Putamen (tissue), 1 donor: ENCODE measurements at regions not wholly inside any gene's neighbourhood (a gene's known extent, or its start where the extent isn't known, plus 50 kb on each side); places are given as distances from the start of the nearest gene placed in this dataset.
A peak's percentile ranks its signal among the peaks of the same experiment; 100 is the strongest.

ENCODE experiments used
- DNase-seq: peaks from one replicate; pipeline ENCODE4 v3.0.0-alpha.2; 2016; ENCODE audit warnings: low spot score

- DNase-seq, result no peak
Observed at GRCh38 chr3:113096188-113096892, 105.6 kb downstream of the GTPBP8 start.

GRCh38 chr3:113097960-113098447 is 107.2 kb downstream of the GTPBP8 start:
- DNase-seq, result no peak

- no peak for DNase-seq
Observed at GRCh38 chr3:113100063-113100462, 109.3 kb downstream of the GTPBP8 start.

- no peak for DNase-seq
Observed at GRCh38 chr3:113103588-113103987, 107.8 kb upstream of the BOC start.

GRCh38 chr3:113104357-113105092 is 106.8 kb upstream of the BOC start:
- DNase-seq, result no peak

GRCh38 chr3:113105093-113105449 is 106.3 kb upstream of the BOC start:
- DNase-seq, result peak; percentile 50

GRCh38 chr3:113105966-113106660 is 105.2 kb upstream of the BOC start:
- no peak for DNase-seq

- DNase-seq, result no peak
Observed at GRCh38 chr3:113110267-113110666, 101.1 kb upstream of the BOC start.

- DNase-seq, result no peak
Observed at GRCh38 chr3:113111011-113111707, 100.2 kb upstream of the BOC start.

GRCh38 chr3:113113361-113113760 is 98.0 kb upstream of the BOC start:
- no peak for DNase-seq

GRCh38 chr3:113117511-113118234 is 93.7 kb upstream of the BOC start:
- DNase-seq, result no peak

GRCh38 chr3:113118336-113118735 is 93.0 kb upstream of the BOC start:
- no peak for DNase-seq

GRCh38 chr3:113124256-113124830 is 87.0 kb upstream of the BOC start:
- no peak for DNase-seq

- no peak for DNase-seq
Observed at GRCh38 chr3:113125951-113126350, 85.4 kb upstream of the BOC start.

- no peak for DNase-seq
Observed at GRCh38 chr3:113128386-113129015, 82.9 kb upstream of the BOC start.

GRCh38 chr3:113129168-113129567 is 82.2 kb upstream of the BOC start:
- no peak for DNase-seq

GRCh38 chr3:113132571-113132996 is 78.8 kb upstream of the BOC start:
- DNase-seq, result no peak

GRCh38 chr3:113133140-113133539 is 78.2 kb upstream of the BOC start:
- no peak for DNase-seq

GRCh38 chr3:113136071-113136470 is 75.3 kb upstream of the BOC start:
- DNase-seq, result no peak

- DNase-seq, result no peak
Observed at GRCh38 chr3:113136544-113136943, 74.8 kb upstream of the BOC start.
